HG03565 (cell line): ENCODE measurements at regions not wholly inside any gene's neighbourhood (a gene's known extent, or its start where the extent isn't known, plus 50 kb on each side); places are given as distances from the start of the nearest gene placed in this dataset.
"Not testable (repeated sequence)": the region's sequence is repeated elsewhere in the genome, so short reads cannot be mapped to it uniquely, and the experiment has no call there.

Experiments used
- ATAC-seq: cut with Tn5 transposase; IDR thresholded peaks from one replicate; pipeline ENCODE4 v1.9.1; 2021; ENCODE audit warnings: mild to moderate bottlenecking, moderate library complexity; ENCODE audit not compliant: unreplicated experiment

GRCh38 chr16:88185976-88186888 lies 196.5 kb upstream of the ZNF469 start:
- not testable (repeated sequence) for ATAC-seq

- ATAC-seq, result not testable (repeated sequence)
Measured at GRCh38 chr16:88186889-88187870, 195.6 kb upstream of the ZNF469 start.

- ATAC-seq, result not testable (repeated sequence)
Measured at GRCh38 chr16:88188171-88188895, 194.4 kb upstream of the ZNF469 start.

- ATAC-seq, result not testable (repeated sequence)
Measured at GRCh38 chr16:88190592-88191095, 192.1 kb upstream of the ZNF469 start.

DNA sequence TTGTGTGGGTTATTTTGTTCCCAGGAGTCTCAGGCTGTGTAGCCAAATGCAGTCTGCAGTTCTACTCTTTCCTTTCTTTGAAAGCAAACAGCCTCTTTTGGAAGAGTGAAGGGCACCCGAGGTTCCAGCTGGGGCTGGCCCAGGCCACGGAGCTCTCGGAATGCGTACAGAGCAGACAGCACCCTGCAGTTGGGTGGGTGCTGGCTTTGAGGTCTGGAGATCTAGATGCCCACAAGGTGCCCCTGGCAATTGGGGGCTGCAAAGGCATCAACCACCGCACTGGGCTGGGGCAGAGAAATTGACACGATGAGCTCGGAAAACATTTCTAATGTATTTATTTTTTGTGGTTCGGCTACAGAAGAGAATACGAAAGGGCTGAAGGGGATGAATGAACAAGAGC lies 191.6 kb upstream of the ZNF469 start:
- ATAC-seq, result not testable (repeated sequence)

DNA sequence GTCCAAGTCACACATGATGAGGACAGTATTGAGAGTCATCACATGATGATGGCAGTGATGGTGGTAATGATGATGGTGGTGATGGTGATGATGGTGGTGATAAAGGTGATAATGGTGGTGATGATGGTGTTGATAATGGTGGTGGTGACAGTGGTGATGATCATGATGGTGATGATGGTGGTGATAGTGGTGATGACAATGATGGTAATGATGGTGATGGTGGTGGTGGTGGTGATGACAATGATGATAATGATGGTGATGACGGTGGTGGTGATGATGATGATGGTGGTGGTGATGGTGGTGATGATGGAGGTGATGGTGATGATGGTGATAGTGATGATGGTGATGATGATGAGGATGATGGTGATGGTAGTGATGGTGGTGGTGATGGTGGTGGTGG lies 190.2 kb upstream of the ZNF469 start:
- ATAC-seq, result no peak

- not testable (repeated sequence) for ATAC-seq
Measured at GRCh38 chr16:88193706-88194396, 188.9 kb upstream of the ZNF469 start.

DNA sequence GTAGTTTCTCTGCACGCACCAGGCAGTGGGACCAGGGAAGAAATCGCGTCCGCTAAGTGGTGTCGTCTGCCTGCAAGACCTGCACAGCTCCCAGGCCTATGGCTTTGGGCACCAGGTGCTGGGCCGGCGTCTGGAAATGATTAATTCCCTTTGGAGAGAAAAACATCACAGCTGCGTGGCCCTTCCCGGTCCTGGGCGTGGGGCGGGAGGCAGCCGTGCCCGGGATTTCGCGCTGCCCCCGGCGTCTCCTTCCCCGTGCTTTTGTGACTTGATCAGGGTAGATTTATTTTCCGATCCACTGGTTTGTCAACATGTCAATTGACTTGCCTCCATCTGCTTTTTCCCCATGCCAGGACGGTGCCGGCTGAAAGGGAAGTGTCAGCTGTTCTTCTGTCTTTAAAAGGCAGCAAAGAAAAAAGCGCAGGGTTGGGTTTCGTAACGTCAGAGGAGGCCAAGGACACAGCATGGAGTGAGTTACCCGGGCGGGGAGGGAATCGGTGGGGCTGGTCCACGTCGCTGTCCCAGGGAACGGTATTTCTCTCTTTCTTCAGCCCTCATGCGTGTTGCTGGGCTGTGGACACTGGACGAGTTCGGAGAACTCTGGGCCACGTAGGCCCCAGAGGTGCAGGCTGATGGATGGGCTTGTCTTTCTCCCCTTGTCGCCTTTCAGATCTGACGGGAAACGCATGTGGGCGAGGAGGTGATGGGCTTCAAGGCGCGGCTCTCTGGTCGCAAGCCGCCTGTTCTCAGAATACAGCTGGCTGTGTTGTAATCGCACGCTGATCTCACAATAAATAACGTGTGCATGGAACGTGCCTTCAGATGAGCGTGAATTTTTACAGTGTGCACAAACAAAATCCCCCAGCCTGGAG lies 188.1 kb upstream of the ZNF469 start:
- no peak for ATAC-seq

- ATAC-seq, result no peak
Measured at GRCh38 chr16:88195269-88195705, 187.5 kb upstream of the ZNF469 start.

GRCh38 chr16:88195911-88196465 lies 186.8 kb upstream of the ZNF469 start:
- no peak for ATAC-seq

GRCh38 chr16:88196471-88197400 lies 186.0 kb upstream of the ZNF469 start:
- no peak for ATAC-seq

GRCh38 chr16:88197481-88198456 lies 185.0 kb upstream of the ZNF469 start:
- ATAC-seq, result no peak

GRCh38 chr16:88198457-88199295 lies 184.1 kb upstream of the ZNF469 start:
- ATAC-seq, result not testable (repeated sequence)

DNA sequence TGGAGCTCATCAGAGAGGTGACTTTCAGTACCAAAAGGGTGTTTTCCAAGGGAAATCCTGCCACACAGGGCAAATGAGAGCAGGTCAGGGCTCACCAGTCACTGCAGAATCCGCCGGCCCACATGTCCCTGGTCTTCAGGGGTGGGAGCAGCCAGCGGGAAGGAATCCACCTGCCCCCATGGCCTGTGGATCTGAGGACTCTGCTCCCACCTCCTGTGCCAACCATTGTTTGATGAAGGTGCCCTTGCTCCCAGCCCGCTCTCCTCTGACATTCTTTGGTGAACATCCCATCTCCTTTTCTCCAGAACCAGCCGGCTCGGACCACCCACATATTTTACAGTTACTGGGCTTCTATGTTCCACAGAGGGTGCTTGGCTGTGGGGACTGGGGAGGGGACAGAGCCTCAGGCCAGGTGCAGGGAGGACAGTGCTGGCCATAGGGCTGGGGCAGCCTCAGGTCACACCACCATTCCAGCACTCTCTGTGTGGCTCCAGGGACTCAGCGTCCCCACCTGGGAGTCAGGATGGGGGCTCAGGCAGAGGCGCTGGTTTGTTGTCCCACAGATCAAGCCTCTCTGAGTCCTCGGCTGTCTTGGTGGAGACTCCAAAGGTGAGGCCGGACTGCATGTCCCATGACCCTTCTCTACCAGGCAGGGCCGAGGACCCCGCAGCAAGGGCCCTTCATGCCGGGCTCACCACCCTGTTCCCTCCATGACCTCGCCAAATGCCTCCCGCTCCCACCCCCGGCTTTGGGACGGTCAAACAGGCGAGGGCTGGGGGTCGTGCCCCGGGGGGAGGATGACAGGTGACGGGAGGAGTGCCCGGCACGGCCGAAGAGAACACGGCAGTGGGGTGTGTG lies 183.2 kb upstream of the ZNF469 start:
- ATAC-seq, result not testable (repeated sequence)
